Caco-2 (cell line): ENCODE measurements at regions not wholly inside any gene's neighbourhood (a gene's known extent, or its start where the extent isn't known, plus 50 kb on each side); places are given as distances from the start of the nearest gene placed in this dataset.

Source experiments
- BruUV-seq: library from RNA; stranded (reverse); fragments of 400-500 nt; replicated peaks from 2 replicates; lab custom pipeline; 2021; lab: Mats Ljungman, UMichigan
- CTCF ChIA-PET: fragments of 300-600 bp; sonication (Branson Sonifier 250); formaldehyde crosslinking; loops from one replicate; lab custom pipeline; 2022; ENCODE audit warnings: antibody characterized with exemption; lab: Charles Lee
- POLR2A ChIA-PET: fragments of 300-600 bp; sonication (Branson Sonifier 250); formaldehyde crosslinking; loops from one replicate; lab custom pipeline; 2022; ENCODE audit warnings: antibody characterized with exemption; lab: Charles Lee
- DNase-seq, 2 experiments: peaks; one replicate each; pipeline versions ENCODE4 v3.0.0 to v3.0.0-alpha.2; 2020 to 2022
- H3K27me3 ChIP-seq: replicated peaks from 2 replicates; pipeline ENCODE4 v1.6.0; 2011; ENCODE audit warnings: low read length; ENCODE audit not compliant: control insufficient read depth, insufficient read depth
- H3K36me3 ChIP-seq: 2 replicates; pipeline ENCODE4 v1.5.1; 2011; ENCODE audit warnings: low read length; ENCODE audit not compliant: control insufficient read depth, insufficient read depth
- H3K4me1 ChIP-seq: fragments of 250-450 bp; sonication (Bioruptor Pico); 2 replicates; pipeline ENCODE4 v1.5.1; 2020; ENCODE audit warnings: mild to moderate bottlenecking
- H3K4me3 ChIP-seq: 2 replicates; pipeline ENCODE4 v1.5.1; 2011; ENCODE audit warnings: low read depth, mild to moderate bottlenecking, control low read depth, low read length
- H3K9me3 ChIP-seq: fragments of 250-450 bp; sonication (Bioruptor Pico); 2 replicates; pipeline ENCODE4 v1.5.1; 2020; ENCODE audit warnings: mild to moderate bottlenecking, moderate library complexity
- H3K27ac Mint-ChIP-seq: one replicate; pipeline ENCODE4 v1.8.0; 2022; ENCODE audit warnings: mixed read lengths; ENCODE audit not compliant: unreplicated experiment
- H3K27me3 Mint-ChIP-seq: one replicate; pipeline ENCODE4 v1.8.0; 2022; ENCODE audit warnings: mixed read lengths; ENCODE audit not compliant: insufficient read depth, unreplicated experiment
- H3K36me3 Mint-ChIP-seq: one replicate; pipeline ENCODE4 v1.8.0; 2022; ENCODE audit warnings: mild to moderate bottlenecking, mixed read lengths; ENCODE audit not compliant: insufficient read depth, unreplicated experiment
- H3K4me1 Mint-ChIP-seq: one replicate; pipeline ENCODE4 v1.8.0; 2022; ENCODE audit warnings: low read depth, mixed read lengths; ENCODE audit not compliant: unreplicated experiment
- H3K4me3 Mint-ChIP-seq: one replicate; pipeline ENCODE4 v1.8.0; 2022; ENCODE audit warnings: mild to moderate bottlenecking, moderate library complexity, mixed read lengths; ENCODE audit not compliant: unreplicated experiment
- H3K9me3 Mint-ChIP-seq: one replicate; pipeline ENCODE4 v1.8.0; 2022; ENCODE audit warnings: mixed read lengths; ENCODE audit not compliant: unreplicated experiment
- CTCF ChIP-seq, 2 experiments: fragments of 200-600 bp in 1 of 2; IDR thresholded peaks; 1 replicate in 1 of 2; 2 replicates in 1 of 2; pipeline versions ENCODE4 v1.5.1 to v1.8.0; 2011 to 2022; ENCODE audit warnings: antibody characterized with exemption in 1 of 2, control low read depth in 1 of 2, inconsistent platforms in 1 of 2, low read depth in 1 of 2, low read length in 1 of 2, mild to moderate bottlenecking in 1 of 2, moderate library complexity in 1 of 2; ENCODE audit not compliant: insufficient read depth in 1 of 2, severe bottlenecking in 1 of 2, unreplicated experiment in 1 of 2
- intact Hi-C: fragments of 100-400 bp; cut with micrococcal nuclease; formaldehyde crosslinking; loops from one replicate; pipeline ENCODE4 v1.10.0; 2022; ENCODE audit not compliant: unreplicated experiment

GRCh38 chr1:181863006-181863405, 198.5 kb downstream of the ZNF648 start:
- H3K4me1 ChIP-seq, result no peaks in the 10 kb centered on the region
- no peak for DNase-seq
- H3K9me3 ChIP-seq, result 0 out of 2 replicates have a peak, but pooled peaks cover 3% of the 10 kb centered on the region
- Mint-ChIP-seq H3K36me3 (no peaks in the 10 kb centered on the region), H3K27ac (no peak overlapping the region), H3K9me3 (no peaks in the 10 kb centered on the region), H3K4me1 (no peaks in the 10 kb centered on the region), H3K27me3 (no peaks in the 10 kb centered on the region), H3K4me3 (no peak overlapping the region)
- BruUV-seq, result no TSS peak
- ChIA-PET POLR2A (no interaction called here), CTCF (no interaction called here)
- no peaks in the 10 kb centered on the region for H3K27me3 ChIP-seq
- intact Hi-C loops, result no loop called here
- H3K4me3 ChIP-seq, result no peak overlapping the region
- no peaks in the 10 kb centered on the region for H3K36me3 ChIP-seq
- TF ChIP-seq CTCF (IDR thresholded peaks at IDR 0.05; ENCODE audit: insufficient read depth in 1 of 2, low read depth in 1 of 2, low read length in 1 of 2, severe bottlenecking in 1 of 2, unreplicated experiment in 1 of 2), result no peak

DNA sequence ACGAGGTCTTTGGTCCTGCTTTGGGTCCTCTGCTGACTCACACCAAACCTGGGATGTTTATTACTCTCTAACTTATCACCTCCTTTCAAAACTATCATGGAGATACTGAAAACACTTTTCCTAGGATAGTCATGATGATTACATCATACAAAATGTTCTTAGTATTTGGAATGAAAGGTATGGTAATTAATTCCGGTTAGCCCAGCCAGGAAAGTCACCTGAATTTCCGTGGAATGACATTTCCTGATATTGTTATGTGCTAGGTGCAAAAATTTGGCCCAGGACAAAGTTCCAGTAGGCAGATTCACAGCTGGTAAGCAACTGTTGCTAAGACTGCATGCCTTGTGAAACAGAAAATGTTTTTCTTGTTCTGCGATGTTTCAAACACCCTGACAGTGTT, 203.4 kb downstream of the ZNF648 start:
- no TSS peak for BruUV-seq
- H3K36me3 Mint-ChIP-seq, result no peaks in the 10 kb centered on the region
- H3K4me3 Mint-ChIP-seq, result no peak overlapping the region
- Histone ChIP-seq H3K4me3 (no peak overlapping the region), H3K36me3 (no peaks in the 10 kb centered on the region), H3K4me1 (no peaks in the 10 kb centered on the region), H3K9me3 (no peaks in the 10 kb centered on the region; the same call in 1 of the 2 replicates), H3K27me3 (no peaks in the 10 kb centered on the region)
- H3K27ac Mint-ChIP-seq, result no peak overlapping the region
- POLR2A ChIA-PET, result no interaction called here
- intact Hi-C loops, result no loop called here
- CTCF ChIA-PET, result no interaction called here
- TF ChIP-seq CTCF (IDR thresholded peaks at IDR 0.05; ENCODE audit: insufficient read depth in 1 of 2, low read depth in 1 of 2, low read length in 1 of 2, severe bottlenecking in 1 of 2, unreplicated experiment in 1 of 2), result no peak
- no peaks in the 10 kb centered on the region for H3K9me3 Mint-ChIP-seq
- H3K27me3 Mint-ChIP-seq, result peaks cover 5% of the 10 kb centered on the region
- H3K4me1 Mint-ChIP-seq, result no peaks in the 10 kb centered on the region
- DNase-seq, result no peak
